COLO668 (cell line): ENCODE measurements at regions not wholly inside any gene's neighbourhood (a gene's known extent, or its start where the extent isn't known, plus 50 kb on each side); places are given as distances from the start of the nearest gene placed in this dataset.

Experiments used
- DNase-seq: peaks from one replicate; lab custom pipeline; 2025; ENCODE audit not compliant: unreplicated experiment; lab: John Stamatoyannopoulos, UW

DNA sequence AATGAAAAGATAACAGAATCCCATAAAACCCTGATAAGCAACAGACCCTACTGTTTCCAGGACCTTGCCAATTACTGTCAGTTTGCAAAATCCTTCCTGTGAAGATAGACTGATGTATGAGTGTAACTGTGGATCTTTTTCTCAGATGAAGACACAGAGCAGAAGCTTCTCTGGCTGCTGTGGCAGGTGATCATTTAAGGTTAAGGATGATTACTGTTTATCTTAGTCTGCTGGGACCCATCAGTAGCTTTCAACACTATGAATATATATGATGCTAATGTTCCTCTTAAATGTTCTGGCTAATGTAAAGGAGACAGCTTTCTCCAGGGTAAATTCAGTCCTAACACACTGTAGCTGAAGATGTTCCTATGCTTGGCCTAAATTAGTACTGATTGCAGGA lies 56.0 kb upstream of the CTTNBP2 start:
- no peak for DNase-seq

GRCh38 chr7:117931314-117931713 lies 58.1 kb upstream of the CTTNBP2 start:
- no peak for DNase-seq

DNA sequence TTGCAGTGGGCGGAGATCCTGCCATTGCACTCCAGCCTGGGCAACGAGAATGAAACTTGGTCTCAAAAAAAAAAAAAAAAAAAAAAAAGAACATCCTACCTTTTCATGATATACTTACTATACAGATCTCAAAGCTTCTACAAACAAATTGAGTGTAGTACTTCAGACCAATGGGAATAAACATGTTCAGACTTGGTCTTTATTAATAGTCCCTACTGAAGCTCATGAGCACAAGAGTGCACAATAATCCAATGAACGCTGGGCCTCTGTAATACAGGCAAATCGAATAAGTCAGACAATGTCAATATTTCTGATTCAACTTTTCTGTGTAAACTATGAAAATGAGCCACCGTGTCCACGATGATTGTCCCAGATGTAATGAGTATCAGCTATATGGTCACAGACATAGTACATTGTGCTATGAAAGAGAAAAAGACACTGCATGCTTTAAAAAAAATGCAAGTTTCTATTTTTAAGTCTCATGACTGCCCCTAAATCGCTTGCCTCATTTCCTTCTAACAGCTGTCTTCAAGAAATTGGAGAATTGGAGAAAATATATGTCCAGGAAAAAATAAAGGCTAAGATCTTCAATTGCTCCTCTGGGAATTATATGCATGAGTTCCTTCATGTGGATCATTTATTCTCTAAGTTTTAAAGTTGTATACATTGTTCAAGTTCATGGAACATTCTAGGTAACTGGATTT lies 64.0 kb upstream of the CTTNBP2 start:
- no peak for DNase-seq

GRCh38 chr7:117937753-117938483 lies 64.7 kb upstream of the CTTNBP2 start:
- no peak for DNase-seq

DNA sequence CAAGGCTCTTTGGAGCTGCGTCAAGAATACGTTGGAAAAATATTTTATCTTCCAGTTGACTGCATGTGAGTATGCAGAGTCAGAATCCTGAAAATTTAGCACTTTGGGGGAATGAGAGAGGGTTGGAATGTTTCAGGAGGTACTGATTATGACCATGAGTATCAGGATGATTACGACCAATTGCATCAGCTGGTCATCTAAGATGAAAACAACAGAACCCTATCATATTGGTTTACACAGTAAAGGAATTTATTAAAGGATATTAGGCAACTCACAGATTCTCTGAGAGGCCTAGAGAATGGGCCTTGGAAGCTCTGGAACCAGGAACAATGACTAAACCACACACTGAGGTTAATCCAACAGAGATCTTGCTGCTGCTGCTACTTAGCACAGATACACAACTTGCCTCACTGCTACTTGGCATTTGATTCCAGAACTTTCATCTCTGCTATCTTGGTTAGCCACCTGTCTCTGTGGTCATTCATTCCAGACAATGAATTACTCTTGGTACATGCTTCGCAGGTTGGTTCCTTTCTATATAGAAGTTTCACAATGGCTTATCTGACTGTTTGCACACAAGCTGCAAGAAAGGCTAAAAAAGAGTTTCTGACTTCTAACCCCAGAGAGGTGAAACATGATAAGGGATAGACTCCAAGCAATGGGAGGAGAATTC lies 68.0 kb upstream of the CTTNBP2 start:
- no peak for DNase-seq

DNA sequence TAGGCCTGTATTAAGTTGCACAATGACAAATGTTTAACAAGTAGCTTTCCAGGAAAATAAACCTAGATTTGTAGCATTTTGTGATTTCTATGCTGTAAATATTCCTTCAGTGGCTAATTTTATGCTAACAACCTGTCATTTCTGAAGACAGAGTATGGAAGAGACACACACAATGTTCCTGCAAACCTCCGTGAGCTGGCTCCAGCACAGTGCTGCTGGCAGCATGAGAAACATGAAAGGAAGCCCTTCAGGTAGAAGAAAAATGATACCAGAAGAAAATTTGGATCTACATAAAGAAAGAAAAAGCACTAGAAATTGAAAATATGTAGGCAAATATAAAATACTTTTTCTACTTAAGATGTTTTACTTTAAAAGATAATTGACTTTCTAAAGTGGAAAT lies 69.5 kb upstream of the CTTNBP2 start:
- no peak for DNase-seq

- no peak for DNase-seq
Measured at GRCh38 chr7:117944886-117945285, 71.6 kb upstream of the CTTNBP2 start.

- no peak for DNase-seq
Measured at GRCh38 chr7:117946151-117946633, 73.0 kb upstream of the CTTNBP2 start.

DNA sequence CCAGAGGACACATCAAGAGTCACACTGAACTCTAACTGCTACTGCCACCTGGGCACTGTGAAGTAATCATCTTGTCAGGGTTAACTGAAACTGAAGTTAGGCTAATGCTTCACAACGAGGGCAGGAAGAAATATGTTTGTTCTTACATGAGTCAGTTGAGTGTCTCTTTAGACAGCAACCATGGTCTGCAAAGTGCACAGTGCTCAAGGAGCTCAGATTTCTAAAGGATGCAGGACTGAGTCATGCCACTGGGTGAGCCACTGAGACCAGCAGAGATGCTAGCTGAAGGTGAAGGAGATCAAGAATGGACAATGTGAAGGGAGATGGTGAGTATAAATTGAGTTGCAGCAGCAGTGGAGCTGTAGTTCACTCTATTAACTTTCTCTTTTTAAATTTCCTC lies 76.0 kb upstream of the CTTNBP2 start:
- DNase-seq, result no peak

DNA sequence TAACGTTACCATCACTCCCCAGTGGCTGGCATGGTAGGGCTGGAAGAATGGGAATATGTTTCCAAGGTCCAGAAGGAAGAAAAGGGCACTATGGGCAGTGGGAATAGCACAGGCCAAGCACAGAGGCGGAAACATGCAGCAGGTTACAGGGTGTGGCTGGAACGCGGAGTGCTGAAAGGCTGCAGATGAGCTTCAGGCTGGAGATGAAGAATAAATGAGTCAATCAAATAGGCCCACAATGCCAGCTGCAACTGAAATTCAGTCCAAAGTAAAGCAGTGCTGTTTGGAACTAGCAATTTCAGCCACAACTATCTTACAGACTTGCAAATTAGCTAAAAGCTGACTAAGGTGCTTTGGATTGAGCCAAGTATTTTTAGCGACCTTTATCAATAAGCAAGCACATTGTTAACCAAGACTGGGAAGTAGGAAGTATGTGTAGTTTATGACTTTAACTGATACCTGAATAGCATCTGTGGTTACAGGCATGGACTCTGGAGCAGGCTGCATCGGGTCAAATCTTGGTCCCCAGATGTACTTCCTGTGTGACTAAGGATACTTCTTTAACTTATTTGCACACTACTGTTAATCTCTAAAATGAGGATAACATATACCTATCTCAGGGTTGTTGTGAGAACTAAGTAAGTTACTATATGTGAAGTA lies 77.5 kb upstream of the CTTNBP2 start:
- no peak for DNase-seq

DNA sequence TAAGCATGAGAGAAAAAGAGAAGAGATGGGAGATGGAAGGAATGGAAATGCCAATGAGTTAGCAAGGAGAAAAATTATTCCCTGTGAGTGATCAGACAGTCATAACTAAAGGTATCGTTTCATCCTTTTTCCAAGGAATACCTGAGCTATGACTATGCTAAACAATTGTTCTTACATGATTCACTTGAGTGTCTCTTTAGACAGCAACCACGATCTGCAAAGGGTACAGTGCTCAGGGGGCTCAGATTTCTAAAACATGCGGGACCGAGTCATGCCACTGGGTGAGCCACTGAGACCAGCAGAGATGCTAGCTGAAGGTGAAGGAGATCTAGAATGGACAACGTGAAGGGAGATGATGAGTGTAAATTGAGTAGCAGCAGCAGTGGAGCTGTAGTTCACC lies 78.0 kb upstream of the CTTNBP2 start:
- DNase-seq, result no peak

GRCh38 chr7:117951691-117952280 lies 78.5 kb upstream of the CTTNBP2 start:
- DNase-seq, result peak; percentile 43

DNA sequence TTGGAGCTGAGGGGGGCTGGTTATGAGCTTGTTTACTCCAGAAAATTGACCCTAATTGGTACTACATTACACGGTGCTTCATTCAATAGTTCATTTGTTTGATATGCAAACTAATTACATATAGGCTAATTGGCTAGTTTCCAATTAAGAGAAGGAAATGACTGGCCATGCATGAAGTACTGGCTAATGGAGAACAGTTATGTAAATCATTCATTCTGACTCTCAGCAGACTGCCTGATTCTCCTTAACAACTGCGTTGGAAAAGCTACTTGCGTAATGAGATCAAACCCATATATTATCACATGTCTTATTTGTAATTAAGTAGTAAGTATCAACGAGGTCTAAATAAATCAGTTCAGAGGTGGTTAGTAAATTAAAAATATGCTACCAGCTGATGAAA lies 81.8 kb upstream of the CTTNBP2 start:
- DNase-seq, result no peak

- no peak for DNase-seq
Measured at GRCh38 chr7:117960351-117960750, 87.1 kb upstream of the CTTNBP2 start.

DNA sequence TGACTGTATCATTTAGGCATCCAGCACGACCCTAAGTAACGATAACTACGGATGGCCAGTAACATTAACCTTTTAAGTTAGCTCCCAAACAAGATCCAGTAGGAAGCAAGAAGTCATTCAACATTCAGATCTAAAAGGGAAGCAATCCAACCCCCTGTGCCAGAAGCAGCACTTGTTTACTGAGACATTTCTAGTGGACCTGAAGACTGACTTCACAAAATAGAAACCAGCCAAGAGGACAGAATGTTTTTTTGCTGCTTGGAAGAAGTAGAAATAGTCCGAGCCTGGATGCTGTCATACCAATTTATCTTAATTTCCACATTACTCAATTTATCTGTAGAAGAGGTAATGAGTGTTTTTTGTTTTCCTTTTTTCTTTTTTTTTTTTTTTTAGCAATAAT lies 88.0 kb upstream of the CTTNBP2 start:
- no peak for DNase-seq

GRCh38 chr7:117962366-117962994 lies 89.2 kb upstream of the CTTNBP2 start:
- DNase-seq, result no peak

DNA sequence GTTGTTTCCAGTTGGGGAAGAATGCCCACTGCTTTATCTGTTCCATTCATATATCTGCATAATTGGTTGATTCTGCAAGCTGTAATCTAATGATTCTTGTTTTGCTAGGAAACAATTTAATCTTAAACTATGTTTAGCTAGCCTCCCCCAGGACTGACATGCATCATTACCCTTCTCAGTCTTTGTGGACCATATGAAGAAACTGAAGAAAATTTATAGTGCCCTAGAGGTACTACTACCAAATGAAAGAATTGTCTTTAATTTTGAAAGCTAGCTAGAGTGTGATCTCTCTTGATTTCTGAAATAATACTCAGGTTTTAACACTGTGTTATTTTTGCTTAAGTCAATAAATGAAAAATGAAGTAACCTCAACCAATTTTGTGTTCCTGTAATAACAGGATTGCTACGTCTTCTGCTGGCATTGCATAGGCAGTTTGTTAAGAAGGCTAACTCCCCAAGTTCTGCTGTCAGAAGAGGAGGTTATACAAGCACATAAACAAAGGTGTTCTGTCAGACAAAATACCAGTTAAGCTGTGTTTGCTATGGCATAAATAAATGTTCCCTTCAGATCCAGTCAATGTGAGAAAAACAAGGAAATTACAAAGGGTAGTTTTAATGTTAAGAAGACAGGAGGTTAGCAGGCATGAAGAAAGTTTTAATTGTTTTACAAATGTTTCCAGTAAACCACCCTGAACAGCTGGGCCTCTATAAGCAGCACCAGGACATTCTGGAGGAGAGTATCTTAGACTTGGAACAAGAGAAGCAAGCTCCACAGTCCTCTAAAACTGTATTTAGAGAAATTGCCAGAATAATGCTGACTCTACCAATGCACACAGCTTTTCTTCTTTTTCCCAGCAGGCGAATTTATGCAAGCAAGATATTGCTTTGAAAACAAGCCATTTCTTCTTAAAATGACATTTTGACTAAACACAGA lies 90.3 kb upstream of the CTTNBP2 start:
- no peak for DNase-seq

GRCh38 chr7:117970801-117971200 lies 97.6 kb upstream of the CTTNBP2 start:
- DNase-seq, result no peak

- DNase-seq, result no peak
Measured at GRCh38 chr7:117971556-117972244, 98.5 kb upstream of the CTTNBP2 start.
